Smooth muscle cell (in vitro differentiated cells): ENCODE measurements at regions not wholly inside any gene's neighbourhood (a gene's known extent, or its start where the extent isn't known, plus 50 kb on each side); places are given as distances from the start of the nearest gene placed in this dataset.
A peak's percentile ranks its signal among the peaks of the same experiment; 100 is the strongest.

ENCODE experiments used
- DNase-seq: peaks from one replicate; lab custom pipeline; 2025; ENCODE audit not compliant: unreplicated experiment; lab: John Stamatoyannopoulos, UW
- H2AFZ ChIP-seq: fragments of 200-600 bp; sonication (generic); 2 replicates; pipeline ENCODE4 v1.6.0; 2016; ENCODE audit warnings: antibody characterized with exemption, low read depth, mild to moderate bottlenecking
- H3F3A ChIP-seq: fragments of 200-600 bp; sonication (generic); 2 replicates; pipeline ENCODE4 v1.6.0; 2017; ENCODE audit warnings: antibody characterized with exemption, low read depth
- H3K27ac ChIP-seq: fragments of 200-600 bp; sonication (generic); 2 replicates; pipeline ENCODE4 v1.5.1; 2016; ENCODE audit warnings: low read depth, mild to moderate bottlenecking
- H3K27me3 ChIP-seq: fragments of 200-600 bp; sonication (generic); 2 replicates; pipeline ENCODE4 v1.6.1; 2016; ENCODE audit warnings: low read depth, mild to moderate bottlenecking
- H3K36me3 ChIP-seq: fragments of 200-600 bp; sonication (generic); 2 replicates; pipeline ENCODE4 v1.5.1; 2016; ENCODE audit warnings: low read depth
- H3K4me1 ChIP-seq: fragments of 200-600 bp; sonication (generic); 2 replicates; pipeline ENCODE4 v1.5.1; 2016; ENCODE audit warnings: low read depth
- H3K4me2 ChIP-seq: fragments of 200-600 bp; sonication (generic); 2 replicates; pipeline ENCODE4 v1.6.0; 2016; ENCODE audit warnings: mild to moderate bottlenecking
- H3K4me3 ChIP-seq: fragments of 200-600 bp; sonication (generic); 2 replicates; pipeline ENCODE4 v1.5.1; 2016; ENCODE audit warnings: mild to moderate bottlenecking
- H3K79me2 ChIP-seq: fragments of 200-600 bp; sonication (generic); 2 replicates; pipeline ENCODE4 v1.6.0; 2016; ENCODE audit warnings: low read depth, mild to moderate bottlenecking
- H3K9ac ChIP-seq: fragments of 200-600 bp; sonication (generic); 2 replicates; pipeline ENCODE4 v1.6.0; 2016; ENCODE audit warnings: low read depth
- H3K9me3 ChIP-seq: fragments of 200-600 bp; sonication (generic); replicated peaks from 2 replicates; pipeline ENCODE4 v1.5.1; 2016; ENCODE audit warnings: low read depth
- H4K20me1 ChIP-seq: fragments of 200-600 bp; sonication (generic); 2 replicates; pipeline ENCODE4 v1.6.0; 2016; ENCODE audit warnings: low read depth
- WGBS: methylation state at CpG from one replicate; pipeline ENCODE4 v1.1.7; 2016; ENCODE audit warnings: low lambda C conversion rate; 5-methylcytosine and 5-hydroxymethylcytosine counted together
- TF ChIP-seq, protein P1 (sequence below): fragments of 200-600 bp; sonication (generic); IDR thresholded peaks from 2 replicates; pipeline ENCODE4 v1.5.1; 2017; ENCODE audit warnings: borderline replicate concordance, mild to moderate bottlenecking, antibody characterized with exemption; ENCODE audit not compliant: insufficient read depth, poor library complexity, severe bottlenecking

DNA sequence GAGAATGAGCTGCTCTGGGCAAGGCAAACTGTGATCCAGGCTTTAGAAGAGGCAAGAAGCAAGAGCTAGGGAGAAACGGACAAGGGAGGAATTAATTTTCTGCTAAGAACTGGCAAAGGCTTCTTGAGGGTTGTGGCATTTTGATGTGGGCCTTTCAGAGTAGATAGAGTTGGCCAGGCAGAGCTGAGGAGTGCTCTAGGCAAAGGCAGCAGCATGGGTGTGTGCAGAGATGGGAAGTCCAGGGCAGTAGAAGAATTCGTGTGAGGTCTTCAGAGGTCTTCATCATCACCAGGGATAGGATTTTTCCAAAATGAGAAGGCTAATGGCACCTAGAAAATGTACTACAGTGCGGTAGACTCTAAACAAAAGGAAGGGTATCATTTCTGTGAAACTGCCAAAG, 237.8 kb downstream of the LTN1 start:
- H3K36me3 ChIP-seq = no peaks in the 10 kb centered on the region
- H3K27me3 ChIP-seq = no peaks in the 10 kb centered on the region
- H3K4me2 ChIP-seq = no peak overlapping the region
- peak overlapping the region; percentile 29 for H3K27ac ChIP-seq
- H3K4me3 ChIP-seq = no peak overlapping the region
- no peaks in the 10 kb centered on the region for H3K79me2 ChIP-seq
- H3K9ac ChIP-seq = no peak overlapping the region
- H2AFZ ChIP-seq = no peak overlapping the region
- no peaks in the 10 kb centered on the region for H3K9me3 ChIP-seq
- TF ChIP-seq, protein P1, sequence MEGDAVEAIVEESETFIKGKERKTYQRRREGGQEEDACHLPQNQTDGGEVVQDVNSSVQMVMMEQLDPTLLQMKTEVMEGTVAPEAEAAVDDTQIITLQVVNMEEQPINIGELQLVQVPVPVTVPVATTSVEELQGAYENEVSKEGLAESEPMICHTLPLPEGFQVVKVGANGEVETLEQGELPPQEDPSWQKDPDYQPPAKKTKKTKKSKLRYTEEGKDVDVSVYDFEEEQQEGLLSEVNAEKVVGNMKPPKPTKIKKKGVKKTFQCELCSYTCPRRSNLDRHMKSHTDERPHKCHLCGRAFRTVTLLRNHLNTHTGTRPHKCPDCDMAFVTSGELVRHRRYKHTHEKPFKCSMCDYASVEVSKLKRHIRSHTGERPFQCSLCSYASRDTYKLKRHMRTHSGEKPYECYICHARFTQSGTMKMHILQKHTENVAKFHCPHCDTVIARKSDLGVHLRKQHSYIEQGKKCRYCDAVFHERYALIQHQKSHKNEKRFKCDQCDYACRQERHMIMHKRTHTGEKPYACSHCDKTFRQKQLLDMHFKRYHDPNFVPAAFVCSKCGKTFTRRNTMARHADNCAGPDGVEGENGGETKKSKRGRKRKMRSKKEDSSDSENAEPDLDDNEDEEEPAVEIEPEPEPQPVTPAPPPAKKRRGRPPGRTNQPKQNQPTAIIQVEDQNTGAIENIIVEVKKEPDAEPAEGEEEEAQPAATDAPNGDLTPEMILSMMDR = no peak
- no peak for DNase-seq
- H3K4me1 ChIP-seq = no peaks in the 10 kb centered on the region
- no peaks in the 10 kb centered on the region for H3F3A ChIP-seq
- H4K20me1 ChIP-seq = no peaks in the 10 kb centered on the region
- 70% methylated on average over 3 of the region's 3 CpGs for WGBS

DNA sequence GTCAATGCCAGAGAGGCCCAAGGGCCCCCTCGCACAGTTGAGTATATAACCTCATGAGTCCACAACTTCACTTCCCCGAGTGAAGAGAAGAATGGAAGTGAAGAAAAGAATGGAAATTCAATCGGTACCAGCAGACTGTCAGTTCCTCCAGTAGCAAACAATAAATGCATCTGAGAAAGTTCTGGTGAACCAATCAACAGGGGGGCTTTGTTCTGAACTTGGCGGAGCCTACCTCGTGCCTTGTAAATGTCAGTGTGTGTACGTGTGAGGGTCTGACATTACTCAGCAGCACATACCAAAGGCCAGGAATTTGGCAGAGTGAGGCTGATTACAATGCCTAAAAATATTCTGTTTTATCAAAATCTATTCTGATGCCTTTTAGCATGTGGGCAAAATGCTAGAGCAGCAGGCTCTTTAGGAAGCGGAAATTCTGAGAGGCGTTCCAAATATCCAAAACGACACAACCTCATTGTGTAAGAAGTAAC, 238.5 kb downstream of the LTN1 start:
- H3K4me3 ChIP-seq = no peak overlapping the region
- H4K20me1 ChIP-seq = no peaks in the 10 kb centered on the region
- no peak overlapping the region for H3K4me2 ChIP-seq
- no peaks in the 10 kb centered on the region for H3K9me3 ChIP-seq
- peak overlapping the region; percentile 77 for H2AFZ ChIP-seq
- no peaks in the 10 kb centered on the region for H3F3A ChIP-seq
- H3K9ac ChIP-seq = no peak overlapping the region
- DNase-seq = no peak
- H3K27ac ChIP-seq = peak overlapping the region; percentile 40
- H3K4me1 ChIP-seq = no peaks in the 10 kb centered on the region
- H3K79me2 ChIP-seq = no peaks in the 10 kb centered on the region
- TF ChIP-seq, protein P1 = no peak
- H3K27me3 ChIP-seq = no peaks in the 10 kb centered on the region
- 44% methylated on average over 9 of the region's 9 CpGs for WGBS
- no peaks in the 10 kb centered on the region for H3K36me3 ChIP-seq

DNA sequence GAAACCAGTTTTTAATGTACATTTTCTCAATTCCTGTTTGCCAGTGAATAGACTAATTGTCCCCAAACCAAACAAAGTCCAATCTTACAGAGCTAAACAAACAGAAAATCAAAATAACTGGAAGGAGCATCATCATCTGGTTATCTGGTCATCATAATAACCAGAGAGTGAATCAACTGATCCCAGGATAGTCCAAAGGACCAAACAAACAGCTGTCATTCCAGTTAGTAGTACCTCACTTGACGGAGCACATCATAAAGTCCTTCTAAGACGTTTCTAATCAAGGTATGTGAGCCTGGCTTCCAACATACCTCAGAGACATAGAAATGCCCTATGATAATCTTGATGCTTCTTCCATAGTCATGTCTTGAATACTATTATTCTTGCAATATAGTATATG, 240.5 kb downstream of the LTN1 start:
- no peaks in the 10 kb centered on the region for H3K27me3 ChIP-seq
- H3K4me2 ChIP-seq = no peak overlapping the region
- H3K9ac ChIP-seq = no peak overlapping the region
- no peaks in the 10 kb centered on the region for H3K9me3 ChIP-seq
- TF ChIP-seq, protein P1 = no peak
- WGBS = 67% methylated on average over 2 of the region's 2 CpGs
- H3F3A ChIP-seq = no peaks in the 10 kb centered on the region
- no peaks in the 10 kb centered on the region for H3K36me3 ChIP-seq
- H3K4me1 ChIP-seq = no peaks in the 10 kb centered on the region
- H2AFZ ChIP-seq = no peak overlapping the region
- DNase-seq = no peak
- no peak overlapping the region for H3K4me3 ChIP-seq
- H3K27ac ChIP-seq = peak overlapping the region; percentile 61
- H4K20me1 ChIP-seq = no peaks in the 10 kb centered on the region
- no peaks in the 10 kb centered on the region for H3K79me2 ChIP-seq

DNA sequence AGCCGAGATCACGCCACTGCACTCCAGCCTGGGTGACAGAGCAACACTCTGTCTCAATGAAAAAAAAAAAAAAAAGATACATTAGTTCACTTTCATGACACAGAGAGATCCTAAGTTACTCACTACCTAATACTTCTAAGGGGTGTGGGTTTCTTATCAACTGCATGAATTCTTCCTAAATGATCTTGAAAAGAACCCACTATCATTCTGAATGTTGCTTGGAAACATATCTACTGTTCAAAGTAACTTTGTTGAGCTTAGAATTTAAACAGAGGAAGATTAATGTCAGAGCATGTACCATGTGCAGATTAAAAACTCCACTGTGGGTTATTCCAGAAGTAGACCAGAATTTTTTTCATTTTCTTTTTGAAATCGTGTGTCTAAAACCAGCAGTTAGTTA, 241.5 kb downstream of the LTN1 start:
- H4K20me1 ChIP-seq = no peaks in the 10 kb centered on the region
- no peak overlapping the region for H3K4me3 ChIP-seq
- peak overlapping the region; percentile 61 for H3K27ac ChIP-seq
- no peaks in the 10 kb centered on the region for H3K27me3 ChIP-seq
- no peaks in the 10 kb centered on the region for H3K36me3 ChIP-seq
- no peaks in the 10 kb centered on the region for H3K4me1 ChIP-seq
- no peaks in the 10 kb centered on the region for H3F3A ChIP-seq
- no peaks in the 10 kb centered on the region for H3K9me3 ChIP-seq
- H3K79me2 ChIP-seq = no peaks in the 10 kb centered on the region
- H3K9ac ChIP-seq = no peak overlapping the region
- TF ChIP-seq, protein P1 = no peak
- no peak overlapping the region for H3K4me2 ChIP-seq
- DNase-seq = no peak
- WGBS = 35% methylated on average over 3 of the region's 3 CpGs
- no peak overlapping the region for H2AFZ ChIP-seq
